ENCODE measurements at regions not wholly inside any gene's neighbourhood (a gene's known extent, or its start where the extent isn't known, plus 50 kb on each side); places are given as distances from the start of the nearest gene placed in this dataset.

DNA sequence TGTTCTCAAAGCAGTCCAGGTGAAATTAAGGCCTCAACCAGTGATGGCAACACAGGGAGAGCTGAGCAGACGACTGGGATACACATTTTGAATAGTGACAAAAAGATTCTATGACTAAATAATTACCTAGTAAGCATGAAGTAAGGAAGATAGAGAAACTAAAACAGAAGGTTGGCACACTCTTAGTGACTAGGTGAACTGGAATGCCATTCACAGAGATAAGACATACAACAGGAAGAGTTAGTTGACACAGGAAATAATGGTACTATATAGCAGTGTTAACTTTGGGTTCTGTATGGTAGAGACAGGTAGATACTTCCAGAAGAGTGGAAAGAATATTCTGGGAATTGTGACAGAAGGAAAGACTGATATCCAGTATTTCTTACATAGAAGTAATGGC, 181.8 kb upstream of the NT5C1B start:
- ATAC-seq, result no peak
- TF ChIP-seq, protein P1, sequence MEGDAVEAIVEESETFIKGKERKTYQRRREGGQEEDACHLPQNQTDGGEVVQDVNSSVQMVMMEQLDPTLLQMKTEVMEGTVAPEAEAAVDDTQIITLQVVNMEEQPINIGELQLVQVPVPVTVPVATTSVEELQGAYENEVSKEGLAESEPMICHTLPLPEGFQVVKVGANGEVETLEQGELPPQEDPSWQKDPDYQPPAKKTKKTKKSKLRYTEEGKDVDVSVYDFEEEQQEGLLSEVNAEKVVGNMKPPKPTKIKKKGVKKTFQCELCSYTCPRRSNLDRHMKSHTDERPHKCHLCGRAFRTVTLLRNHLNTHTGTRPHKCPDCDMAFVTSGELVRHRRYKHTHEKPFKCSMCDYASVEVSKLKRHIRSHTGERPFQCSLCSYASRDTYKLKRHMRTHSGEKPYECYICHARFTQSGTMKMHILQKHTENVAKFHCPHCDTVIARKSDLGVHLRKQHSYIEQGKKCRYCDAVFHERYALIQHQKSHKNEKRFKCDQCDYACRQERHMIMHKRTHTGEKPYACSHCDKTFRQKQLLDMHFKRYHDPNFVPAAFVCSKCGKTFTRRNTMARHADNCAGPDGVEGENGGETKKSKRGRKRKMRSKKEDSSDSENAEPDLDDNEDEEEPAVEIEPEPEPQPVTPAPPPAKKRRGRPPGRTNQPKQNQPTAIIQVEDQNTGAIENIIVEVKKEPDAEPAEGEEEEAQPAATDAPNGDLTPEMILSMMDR (IDR thresholded peaks at IDR 0.05), result no peak

DNA sequence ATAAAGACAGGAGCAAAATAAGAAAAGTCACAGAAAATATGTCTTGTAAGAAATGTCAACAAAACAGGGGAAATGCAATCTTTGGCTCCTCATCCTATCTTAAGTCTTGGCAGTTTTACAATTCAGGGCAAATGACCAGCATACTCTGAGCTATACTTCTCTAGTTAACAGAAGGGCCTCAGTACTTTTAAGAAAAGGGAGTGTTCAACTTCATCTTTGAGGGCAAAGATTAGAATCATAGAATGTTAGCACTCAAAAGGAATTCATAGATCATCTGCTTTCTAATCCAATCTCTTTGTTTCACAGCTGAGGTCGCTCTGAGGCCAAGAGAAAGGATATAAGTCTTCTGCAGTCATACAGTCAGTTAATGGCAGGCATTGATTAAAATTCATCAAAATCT, 174.0 kb upstream of the NT5C1B start:
- intact Hi-C loops (cut with DNase I), result no loop called here

More for the DNA sequence above, 181.8 kb upstream of the NT5C1B start:
- H3K4me3 ChIP-seq, result no peak overlapping the region
- intact Hi-C loops (cut with DNase I), result no loop called here
- H3K4me1 ChIP-seq, result no peaks in the 10 kb centered on the region
- no peaks in the 10 kb centered on the region for H3K27me3 ChIP-seq
- DNase-seq, result no peak
- 73 to 91% methylated on average over 1 of the region's 1 CpG for WGBS, 2 donors
- H3K36me3 ChIP-seq, result no peaks in the 10 kb centered on the region
- H3K9me3 ChIP-seq, result peaks cover 0 to 29% (median 0%) of the 10 kb centered on the region in 11 donors
- H3K27ac ChIP-seq, result no peak overlapping the region

DNA sequence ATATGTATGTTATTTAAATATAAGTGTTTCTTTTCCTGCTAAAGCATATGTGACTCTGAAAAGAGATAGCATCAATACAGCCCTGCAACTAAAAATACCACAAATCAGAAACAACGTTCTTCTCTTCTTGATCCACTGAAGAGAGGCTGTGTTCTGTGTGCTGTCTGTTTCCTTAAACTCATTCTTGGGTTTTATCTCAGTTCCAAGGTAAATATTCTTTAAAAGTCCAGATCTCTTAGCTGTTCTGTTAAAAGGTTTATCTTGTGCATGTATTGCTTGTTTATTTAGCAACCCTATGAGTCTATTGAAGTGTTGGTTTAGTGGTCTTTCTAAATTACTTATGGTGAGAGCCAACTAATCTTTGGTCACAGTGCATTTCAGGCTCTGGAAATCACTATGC, 173.3 kb upstream of the NT5C1B start:
- Histone ChIP-seq H3K27ac (no peak overlapping the region), H3K36me3 (no peaks in the 10 kb centered on the region), H3K4me3 (no peak overlapping the region), H3K4me1 (peaks cover 0 to 13% (median 0%) of the 10 kb centered on the region in 9 donors), H3K9me3 (peaks cover 0 to 7% (median 0%) of the 10 kb centered on the region in 11 donors), H3K27me3 (no peaks in the 10 kb centered on the region)
- intact Hi-C loops (cut with DNase I), result no loop called here
- no peak for ATAC-seq
- DNase-seq, result no peak
- 6 to 13% methylated on average over 1 of the region's 1 CpG for WGBS, 2 donors
- TF ChIP-seq, protein P1 (IDR thresholded peaks at IDR 0.05), result no peak

More for the DNA sequence above, 174.0 kb upstream of the NT5C1B start:
- H3K4me1 ChIP-seq, result peaks cover 0 to 13% (median 0%) of the 10 kb centered on the region in 9 donors
- DNase-seq (no peak), ATAC-seq (no peak)
- H3K27ac ChIP-seq, result no peak overlapping the region
- peaks cover 0 to 12% (median 4%) of the 10 kb centered on the region in 11 donors for H3K9me3 ChIP-seq
- TF ChIP-seq, protein P1 (IDR thresholded peaks at IDR 0.05), result no peak
- H3K4me3 ChIP-seq, result no peak overlapping the region
- 82 to 88% methylated on average over 1 of the region's 1 CpG for WGBS, 2 donors
- no peaks in the 10 kb centered on the region for H3K36me3 ChIP-seq
- no peaks in the 10 kb centered on the region for H3K27me3 ChIP-seq

DNA sequence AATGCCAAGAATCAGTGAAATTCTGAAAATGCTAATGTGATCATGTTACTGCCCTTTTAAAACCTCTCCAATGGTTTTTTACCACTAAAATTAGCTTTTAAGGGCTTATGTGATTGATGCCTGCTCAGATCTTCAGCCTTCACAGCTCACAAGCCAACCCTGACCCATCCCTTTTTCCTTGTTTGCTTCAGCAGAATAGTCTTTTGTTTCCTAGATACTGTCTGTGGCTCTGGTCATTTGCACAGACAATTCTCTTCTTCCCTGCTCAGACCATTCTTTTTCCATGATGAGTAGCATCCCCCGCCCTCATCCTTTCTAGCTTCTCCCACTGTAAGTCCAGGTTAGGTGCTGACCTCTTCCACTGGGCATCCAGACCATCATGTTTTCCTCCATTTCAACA, 164.9 kb upstream of the NT5C1B start:
- no peaks in the 10 kb centered on the region for H3K36me3 ChIP-seq

More for the DNA sequence above, 164.9 kb upstream of the NT5C1B start:
- H3K9me3 ChIP-seq, result no peaks in the 10 kb centered on the region
- peaks cover 0 to 15% (median 0%) of the 10 kb centered on the region in 9 donors for H3K4me1 ChIP-seq
- TF ChIP-seq, protein P1 (IDR thresholded peaks at IDR 0.05), result no peak
- 92 to 100% methylated on average over 1 of the region's 1 CpG for WGBS, 2 donors
- H3K4me3 ChIP-seq, result no peak overlapping the region
- DNase-seq (no peak), ATAC-seq (no peak)
- intact Hi-C loops (cut with DNase I), result loop anchor here in 8 of 10 donors (5.0 to 10.0 kb wide), 5 partner anchors 603 to 1111 kb away; partner anchors contain the start of gene OSR1 (in 1 of the 8)
- no peaks in the 10 kb centered on the region for H3K27me3 ChIP-seq
- no peak overlapping the region for H3K27ac ChIP-seq

All from heart right ventricle (tissue), 16 donors.